H1 (cell line): ENCODE measurements at regions not wholly inside any gene's neighbourhood (a gene's known extent, or its start where the extent isn't known, plus 50 kb on each side); places are given as distances from the start of the nearest gene placed in this dataset.

ENCODE experiments used
- ATF2 ChIP-seq: IDR thresholded peaks from 2 replicates; pipeline ENCODE4 v1.6.1; 2012; ENCODE audit warnings: low read length, inconsistent platforms
- BRCA1 ChIP-seq: IDR thresholded peaks from 2 replicates; pipeline ENCODE4 v1.6.1; 2012; ENCODE audit warnings: low read depth, low read length, improper control_type of control experiment
- CTBP2 ChIP-seq: IDR thresholded peaks from 2 replicates; pipeline ENCODE4 v1.7.0; 2011; ENCODE audit warnings: borderline replicate concordance, mild to moderate bottlenecking, moderate library complexity, mixed read lengths, low read length; ENCODE audit not compliant: insufficient read depth, insufficient read length
- CTCF ChIP-seq, 3 experiments: IDR thresholded peaks; 1 replicate in 2 of 3; 2 replicates in 1 of 3; pipeline versions ENCODE4 v1.5.1 to v1.6.1; 2011; ENCODE audit warnings: low read length in 3 of 3, mild to moderate bottlenecking in 3 of 3, inconsistent platforms in 2 of 3, low read depth in 1 of 3, moderate library complexity in 1 of 3; ENCODE audit not compliant: insufficient read depth in 1 of 3; ENCODE audit errors: control extremely low read depth in 1 of 3
- EP300 ChIP-seq, 2 experiments: IDR thresholded peaks; 1 replicate in 1 of 2; 2 replicates in 1 of 2; pipeline ENCODE4 v1.6.1; 2011 to 2012; ENCODE audit warnings: low read depth in 2 of 2, low read length in 2 of 2, mild to moderate bottlenecking in 2 of 2, borderline replicate concordance in 1 of 2, inconsistent platforms in 1 of 2, moderate library complexity in 1 of 2
- EZH2 ChIP-seq: fragments of 200-600 bp; sonication (generic); IDR thresholded peaks from 2 replicates; pipeline ENCODE4 v1.7.1; 2012; ENCODE audit warnings: low read depth, mild to moderate bottlenecking, moderate library complexity, low read length, inconsistent platforms; ENCODE audit not compliant: severe bottlenecking
- GABPA ChIP-seq: IDR thresholded peaks from 2 replicates; pipeline ENCODE4 v1.6.1; 2011; ENCODE audit warnings: mild to moderate bottlenecking, low read length, moderate library complexity, borderline replicate concordance; ENCODE audit not compliant: insufficient read depth
- KDM4A ChIP-seq: IDR thresholded peaks from one replicate; pipeline ENCODE4 v1.7.1; 2012; ENCODE audit warnings: low read depth, mild to moderate bottlenecking, moderate library complexity, low read length, inconsistent platforms; ENCODE audit not compliant: severe bottlenecking
- MAFK ChIP-seq: IDR thresholded peaks from 2 replicates; pipeline ENCODE4 v1.6.1; 2012; ENCODE audit warnings: low read depth, mild to moderate bottlenecking, improper control_type of control experiment, low read length
- POLR2A ChIP-seq, 2 experiments: IDR thresholded peaks; 1 replicate in 1 of 2; 2 replicates in 1 of 2; pipeline ENCODE4 v1.6.1; 2011; ENCODE audit warnings: low read depth in 2 of 2, low read length in 2 of 2, mild to moderate bottlenecking in 2 of 2; ENCODE audit errors: control extremely low read depth in 1 of 2
- POLR2AphosphoS5 ChIP-seq: IDR thresholded peaks from 2 replicates; pipeline ENCODE4 v1.6.1; 2011; ENCODE audit warnings: low read depth, low read length
- RFX5 ChIP-seq: IDR thresholded peaks from 2 replicates; pipeline ENCODE4 v1.6.1; 2011; ENCODE audit warnings: low read depth, low read length, improper control_type of control experiment, borderline replicate concordance
- TAF7 ChIP-seq: optimal IDR thresholded peaks from 2 replicates; pipeline ENCODE3; 2011; ENCODE audit warnings: low read depth, mild to moderate bottlenecking, inconsistent platforms, low read length, moderate library complexity, borderline replicate concordance

DNA sequence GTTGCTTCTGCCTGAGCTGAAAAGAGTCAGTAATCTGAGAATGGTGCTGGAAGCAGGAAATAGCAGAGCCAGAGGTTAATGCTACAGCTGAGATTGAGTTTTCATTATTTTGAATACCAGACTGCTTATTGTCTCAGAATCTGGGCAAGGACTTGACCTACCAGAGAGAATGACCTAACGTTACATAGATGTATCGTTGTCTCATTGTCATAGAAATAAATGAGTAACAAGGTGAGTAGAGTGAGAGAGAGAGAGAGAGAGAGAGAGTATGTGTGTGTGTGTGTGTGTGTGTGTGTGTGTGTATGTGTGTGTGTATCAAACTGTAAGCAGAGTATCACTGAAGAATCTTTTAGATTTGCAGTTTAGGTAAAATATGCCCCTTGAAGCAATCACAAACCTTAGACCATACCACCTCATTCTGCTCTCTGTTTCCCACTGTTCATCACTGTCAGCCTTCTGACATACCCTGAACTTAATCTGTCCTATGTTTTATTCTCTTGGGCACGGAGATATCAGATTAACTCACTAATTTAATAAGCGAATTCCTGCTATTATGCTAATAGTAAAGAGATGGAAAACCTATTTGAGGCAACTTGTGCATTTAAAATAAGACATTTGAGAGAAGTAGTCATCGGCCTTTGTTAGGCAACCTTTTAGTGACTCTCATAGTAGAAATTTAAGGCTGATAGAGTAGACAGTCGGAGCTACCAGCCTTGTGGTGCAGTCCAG is 87.8 kb downstream of the CYB561 start:
- TF ChIP-seq EZH2 (no peak), CTCF (IDR thresholded peaks at IDR 0.05; ENCODE audit: control extremely low read depth in 1 of 3, insufficient read depth in 1 of 3, low read depth in 1 of 3, low read length in 3 of 3) (no peak), TAF7 (no peak), POLR2A (IDR thresholded peaks at IDR 0.05; ENCODE audit: control extremely low read depth in 1 of 2, low read depth in 2 of 2, low read length in 2 of 2) (no peak), KDM4A (no peak), RFX5 (no peak), ATF2 (no peak), MAFK (no peak), BRCA1 (no peak), EP300 (IDR thresholded peaks at IDR 0.05; ENCODE audit: borderline replicate concordance in 1 of 2, low read depth in 2 of 2, low read length in 2 of 2) (no peak), GABPA (no peak), CTBP2 (no peak), POLR2AphosphoS5 (no peak)
